Activated T-cell treated with anti-CD3 and anti-CD28 coated beads, Interleukin-2, amount 50 U/mL, for 72 hours (primary cell): ENCODE measurements at regions not wholly inside any gene's neighbourhood (a gene's known extent, or its start where the extent isn't known, plus 50 kb on each side); places are given as distances from the start of the nearest gene placed in this dataset.
"Not testable (repeated sequence)": the region's sequence is repeated elsewhere in the genome, so short reads cannot be mapped to it uniquely, and the experiment has no call there.

Experiments
- ATAC-seq, 2 donors: fragments of 150-1000 bp; cut with Tn5 transposase; replicated peaks in 1 of 2; 2 replicates each; pipeline ENCODE4 v1.10.0; 2021; ENCODE audit warnings: moderate library complexity in 2 of 2, mild to moderate bottlenecking in 1 of 2
- DNase-seq, 2 donors: peaks; one replicate each; pipeline ENCODE4 v3.0.0; 2021 to 2022; ENCODE audit warnings: mixed read lengths in 1 of 2
- H3K27ac Mint-ChIP-seq: one replicate; pipeline ENCODE4 v1.8.0; 2022; ENCODE audit warnings: mild to moderate bottlenecking, moderate library complexity, mixed read lengths
- H3K27me3 Mint-ChIP-seq: one replicate; pipeline ENCODE4 v1.8.0; 2022; ENCODE audit warnings: low read depth, mixed read lengths
- H3K36me3 Mint-ChIP-seq, 2 donors: one replicate each; pipeline ENCODE4 v1.8.0; 2022; ENCODE audit warnings: mixed read lengths in 2 of 2, mild to moderate bottlenecking in 1 of 2; ENCODE audit not compliant: insufficient read depth in 2 of 2
- H3K4me1 Mint-ChIP-seq: one replicate; pipeline ENCODE4 v1.8.0; 2022; ENCODE audit warnings: low read depth, mixed read lengths
- H3K4me3 Mint-ChIP-seq, 2 donors: one replicate each; pipeline ENCODE4 v1.8.0; 2022; ENCODE audit warnings: mild to moderate bottlenecking in 2 of 2, mixed read lengths in 2 of 2, moderate library complexity in 2 of 2
- H3K9me3 Mint-ChIP-seq, 2 donors: one replicate each; pipeline ENCODE4 v1.8.0; 2022; ENCODE audit warnings: mixed read lengths in 2 of 2

DNA sequence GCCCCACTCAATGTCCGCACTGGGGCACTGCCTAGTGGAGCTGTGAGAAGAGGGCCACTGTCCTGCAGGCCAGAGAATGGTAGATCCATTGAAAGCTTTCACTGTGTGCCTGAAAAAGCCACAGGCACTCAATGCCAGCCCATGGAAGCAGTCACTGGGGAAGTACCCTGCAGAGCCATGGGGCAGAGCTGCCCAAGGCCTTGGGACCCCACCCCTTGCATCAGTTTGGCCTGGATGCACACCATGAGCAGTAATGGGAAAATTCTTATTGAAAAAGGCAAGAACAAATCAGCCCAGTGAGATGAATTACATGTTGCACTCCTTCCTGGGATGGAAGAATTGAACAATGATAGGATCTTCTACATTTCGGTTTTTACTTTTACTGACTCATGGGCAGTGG is 447.1 kb downstream of the SPATA31A1 start:
- not testable (repeated sequence) for DNase-seq, H3K4me1 Mint-ChIP-seq, H3K27ac Mint-ChIP-seq, H3K36me3 Mint-ChIP-seq, H3K27me3 Mint-ChIP-seq, H3K9me3 Mint-ChIP-seq, H3K4me3 Mint-ChIP-seq, ATAC-seq

DNA sequence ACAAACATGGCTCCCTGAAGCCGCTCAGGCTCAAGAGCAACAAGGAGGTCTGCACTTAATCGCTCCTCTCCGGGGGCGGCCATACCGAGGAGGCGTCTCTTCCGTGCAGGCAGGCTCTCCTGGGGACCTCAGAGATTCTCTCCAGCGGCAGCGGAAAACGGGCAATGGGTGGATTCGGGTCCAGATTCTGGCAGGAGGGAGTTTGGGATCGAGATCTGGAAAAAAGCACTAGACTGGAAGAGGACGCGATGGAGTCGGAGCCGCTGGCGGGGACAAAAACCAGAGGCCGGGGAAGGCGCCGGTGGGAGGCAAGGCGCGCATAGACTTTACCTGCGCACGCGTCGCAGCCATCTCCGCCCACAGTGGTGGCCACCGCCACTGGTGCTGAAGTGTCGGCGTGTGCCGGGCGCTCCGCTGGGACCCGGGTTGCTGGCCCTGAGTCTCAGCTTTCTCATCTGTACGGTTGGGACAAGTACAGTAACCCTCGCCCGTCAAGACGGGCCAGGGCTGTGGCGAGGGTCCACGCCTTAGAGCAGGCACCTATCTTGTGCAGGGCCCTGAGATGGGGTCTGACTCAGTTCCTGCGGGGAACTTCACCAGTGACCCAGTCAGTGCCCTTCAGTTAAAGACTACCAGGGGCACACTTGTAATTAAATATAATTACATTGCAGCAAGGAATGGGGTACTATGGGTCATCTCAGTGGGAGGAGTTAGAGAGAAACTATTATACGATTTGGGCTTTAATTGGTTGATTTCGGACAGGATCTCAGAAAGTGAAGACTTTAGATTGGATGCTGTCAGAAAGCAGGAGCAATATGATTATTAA is 454.1 kb downstream of the SPATA31A1 start:
- DNase-seq: peak; percentile 63 to 75
- Mint-ChIP-seq H3K4me3 (peak overlapping the region; percentile 93 to 97), H3K27ac (peak overlapping the region; percentile 99)
- not testable (repeated sequence) for H3K36me3 Mint-ChIP-seq, H3K27me3 Mint-ChIP-seq, H3K4me1 Mint-ChIP-seq, H3K9me3 Mint-ChIP-seq
- ATAC-seq: peak; percentile 66 to 91

DNA sequence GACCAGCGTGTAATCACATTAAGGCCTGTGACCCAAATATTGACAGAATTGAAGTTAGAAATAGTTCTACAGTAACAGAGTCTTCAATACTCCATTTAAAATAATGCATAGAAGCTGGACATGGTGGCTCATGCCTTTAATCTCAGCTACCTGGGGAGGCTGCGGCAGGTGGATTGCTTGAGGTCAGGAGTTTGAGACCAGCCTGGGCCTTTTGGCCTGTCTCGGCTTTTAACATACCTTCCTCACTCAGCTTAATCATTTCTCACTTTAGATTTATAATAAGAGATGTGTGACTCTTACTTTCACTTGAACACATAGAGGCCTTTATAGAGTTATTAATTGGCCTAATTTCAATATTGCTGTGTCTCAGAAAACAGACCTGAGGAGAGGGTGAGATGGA is 454.9 kb downstream of the SPATA31A1 start:
- H3K4me3 Mint-ChIP-seq: peak overlapping the region in 1 of 2 donors; percentile 97
- not testable (repeated sequence) for ATAC-seq, DNase-seq, H3K9me3 Mint-ChIP-seq, H3K27ac Mint-ChIP-seq, H3K36me3 Mint-ChIP-seq, H3K27me3 Mint-ChIP-seq, H3K4me1 Mint-ChIP-seq

DNA sequence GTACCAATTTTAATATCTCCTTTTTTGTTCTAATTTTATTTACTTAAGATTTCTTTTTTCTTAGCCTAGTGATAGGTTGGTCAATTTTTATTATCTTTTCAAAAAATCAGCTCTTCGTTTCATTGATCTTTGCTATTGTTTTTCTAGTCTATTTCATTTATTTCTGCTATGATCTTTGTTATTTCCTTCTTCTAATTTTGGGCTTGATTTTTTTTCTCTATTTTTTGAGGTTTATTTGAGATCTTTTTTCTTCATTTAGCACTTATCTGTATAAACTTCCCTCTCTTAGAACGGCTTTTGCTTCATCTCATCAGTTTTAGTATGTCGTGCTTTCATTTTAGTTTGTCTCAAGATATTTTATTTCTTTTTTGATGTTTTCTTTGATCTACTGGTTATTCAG is 456.1 kb downstream of the SPATA31A1 start:
- H3K9me3 Mint-ChIP-seq, H3K4me1 Mint-ChIP-seq, ATAC-seq, H3K36me3 Mint-ChIP-seq, H3K27me3 Mint-ChIP-seq, H3K27ac Mint-ChIP-seq, DNase-seq, H3K4me3 Mint-ChIP-seq: not testable (repeated sequence)

DNA sequence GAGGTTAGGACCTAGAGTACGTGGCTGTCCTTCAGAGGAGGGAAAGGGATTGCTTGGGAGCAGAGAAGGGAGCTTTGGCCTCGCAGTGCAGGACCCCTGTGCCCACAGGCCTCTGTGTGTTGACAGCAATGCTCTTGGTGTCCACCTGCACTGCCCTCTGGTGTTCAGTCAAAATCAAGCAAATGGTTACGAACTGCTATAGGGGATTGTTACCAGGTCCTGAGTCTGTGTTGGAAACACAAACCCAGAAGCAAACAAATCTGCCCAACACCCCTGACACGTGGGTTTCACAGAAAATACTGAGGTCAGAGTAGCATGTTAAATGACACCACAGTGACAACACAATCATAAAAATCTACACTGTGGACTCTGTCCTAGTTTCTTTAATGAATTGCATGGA is 473.0 kb downstream of the SPATA31A1 start:
- not testable (repeated sequence) for DNase-seq, ATAC-seq, H3K4me1 Mint-ChIP-seq, H3K27me3 Mint-ChIP-seq, H3K36me3 Mint-ChIP-seq, H3K9me3 Mint-ChIP-seq, H3K4me3 Mint-ChIP-seq, H3K27ac Mint-ChIP-seq
